Activated CD4-positive, alpha-beta T cell treated with anti-CD3 and anti-CD28 coated beads for 4 hours (primary cell): ENCODE measurements at regions not wholly inside any gene's neighbourhood (a gene's known extent, or its start where the extent isn't known, plus 50 kb on each side); places are given as distances from the start of the nearest gene placed in this dataset.

ENCODE experiments used
- DNase-seq, 2 donors: peaks; one replicate each; pipeline ENCODE4 v3.0.0-alpha.2; 2020

- no peak for DNase-seq
These were observed 78.6 kb downstream of the ZIC5 start for GRCh38 chr13:99892866-99893504.

- DNase-seq: no peak
These were observed 79.4 kb downstream of the ZIC5 start for GRCh38 chr13:99892196-99892613.

DNA sequence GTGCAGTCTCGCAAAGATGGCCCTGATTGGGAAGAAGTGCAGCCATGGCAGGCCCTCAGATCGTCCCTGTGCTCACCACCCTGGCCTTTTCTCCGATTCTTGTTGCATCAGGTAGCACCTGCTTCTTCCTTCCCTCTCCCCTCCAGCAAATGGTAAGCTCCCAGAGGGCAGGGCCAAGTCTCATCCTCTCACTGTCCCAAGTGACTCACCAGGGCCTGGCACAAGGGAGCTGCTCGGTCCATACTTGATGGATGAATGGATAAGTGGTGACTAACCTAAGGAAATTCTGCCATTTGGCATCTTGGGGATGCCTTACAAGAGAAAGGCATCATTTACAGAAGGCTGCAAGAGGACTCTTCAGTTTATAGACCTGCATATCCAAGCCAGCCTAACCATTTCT is 84.9 kb downstream of the ZIC5 start:
- DNase-seq: no peak

DNA sequence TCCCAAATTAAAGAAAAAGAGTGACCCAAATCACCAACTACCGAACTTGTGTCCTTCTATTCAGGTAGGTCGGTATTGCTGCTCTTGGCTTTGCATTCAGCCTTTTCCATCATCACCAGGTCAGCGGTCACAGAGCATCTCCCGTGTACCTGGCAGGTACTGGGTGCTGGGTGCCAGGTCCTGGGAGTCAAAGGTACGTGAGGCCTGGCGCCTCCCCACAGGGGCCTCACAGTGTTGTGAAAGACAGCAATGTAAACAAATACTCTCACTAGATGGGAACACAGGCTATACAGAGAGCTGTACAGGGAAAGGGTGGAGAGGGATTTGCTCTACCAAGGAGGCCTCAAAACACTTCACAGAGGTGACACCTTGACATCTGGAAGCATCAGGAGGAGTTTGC is 86.7 kb downstream of the ZIC5 start:
- no peak for DNase-seq

GRCh38 chr13:99883805-99884204 is 87.8 kb downstream of the ZIC5 start:
- no peak for DNase-seq

DNA sequence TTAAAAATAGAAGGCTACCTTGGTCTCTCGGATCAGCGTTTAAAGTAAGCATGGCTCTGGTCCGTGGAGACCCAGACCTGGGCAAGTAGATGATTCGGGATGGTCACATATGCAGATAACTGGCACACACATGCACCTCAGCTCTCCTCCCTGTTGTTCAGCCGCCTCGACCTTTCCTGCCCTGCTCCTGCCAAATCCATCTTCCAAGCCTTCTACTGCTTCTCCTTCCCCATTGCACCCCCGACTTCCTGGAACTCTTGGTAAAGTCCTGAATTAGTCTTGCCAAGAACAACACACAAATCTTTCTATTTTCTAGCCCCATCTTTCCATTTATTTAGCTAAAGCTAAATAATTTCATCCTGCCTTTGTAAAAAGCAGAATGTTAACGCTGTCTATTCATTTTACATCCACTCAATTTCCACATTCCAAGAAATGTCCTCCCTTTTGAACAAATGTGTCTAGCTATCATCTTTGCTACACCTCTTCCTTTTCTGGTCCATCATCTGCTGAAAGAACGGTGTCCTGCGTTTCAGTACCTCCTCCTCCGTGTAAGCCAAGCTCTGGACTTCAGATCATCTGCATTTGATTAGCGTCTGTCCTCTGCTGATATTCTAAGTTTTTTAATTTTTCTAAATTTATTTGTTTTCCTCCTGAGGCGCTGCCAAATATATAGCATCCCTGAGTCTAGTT is 92.5 kb downstream of the ZIC5 start:
- no peak for DNase-seq

DNA sequence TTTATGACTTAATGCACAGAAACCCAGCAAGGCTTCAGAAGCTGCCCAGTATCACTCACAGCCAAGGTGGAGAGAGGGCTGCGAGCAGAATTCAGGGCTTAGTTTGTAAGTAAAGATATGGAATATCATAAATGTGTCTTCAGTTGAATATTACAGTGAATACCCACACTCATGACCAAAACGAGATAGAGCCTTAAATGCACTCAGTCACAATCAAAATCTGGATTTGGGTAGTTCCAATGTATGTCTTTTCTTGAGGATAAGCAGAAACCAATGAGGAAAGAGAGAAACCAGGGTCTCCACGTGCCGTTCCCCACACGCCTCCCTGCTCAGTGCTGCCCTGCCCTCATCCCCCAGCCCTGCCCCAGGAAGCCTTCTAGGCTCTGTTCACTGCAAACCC is 94.9 kb downstream of the ZIC5 start:
- DNase-seq: no peak

DNA sequence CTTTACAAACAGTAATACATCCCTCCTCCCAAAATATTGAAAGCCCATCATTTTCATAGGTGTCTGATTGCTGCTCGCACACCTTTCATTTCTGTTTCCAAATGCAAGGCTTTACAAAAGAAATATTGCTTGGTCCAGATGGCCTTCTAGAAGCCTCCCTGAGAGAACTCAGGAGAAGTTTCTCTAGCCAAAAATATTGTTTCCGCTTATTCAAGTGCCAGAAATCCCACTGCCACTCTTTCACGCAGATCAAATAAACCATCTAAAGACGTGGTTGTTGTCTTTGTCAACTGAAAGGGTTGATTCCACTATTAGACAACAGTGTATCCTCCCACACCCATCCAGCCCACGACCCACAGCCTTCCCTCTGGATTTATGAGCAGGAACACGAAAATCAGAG is 96.2 kb downstream of the ZIC5 start:
- DNase-seq: no peak

DNA sequence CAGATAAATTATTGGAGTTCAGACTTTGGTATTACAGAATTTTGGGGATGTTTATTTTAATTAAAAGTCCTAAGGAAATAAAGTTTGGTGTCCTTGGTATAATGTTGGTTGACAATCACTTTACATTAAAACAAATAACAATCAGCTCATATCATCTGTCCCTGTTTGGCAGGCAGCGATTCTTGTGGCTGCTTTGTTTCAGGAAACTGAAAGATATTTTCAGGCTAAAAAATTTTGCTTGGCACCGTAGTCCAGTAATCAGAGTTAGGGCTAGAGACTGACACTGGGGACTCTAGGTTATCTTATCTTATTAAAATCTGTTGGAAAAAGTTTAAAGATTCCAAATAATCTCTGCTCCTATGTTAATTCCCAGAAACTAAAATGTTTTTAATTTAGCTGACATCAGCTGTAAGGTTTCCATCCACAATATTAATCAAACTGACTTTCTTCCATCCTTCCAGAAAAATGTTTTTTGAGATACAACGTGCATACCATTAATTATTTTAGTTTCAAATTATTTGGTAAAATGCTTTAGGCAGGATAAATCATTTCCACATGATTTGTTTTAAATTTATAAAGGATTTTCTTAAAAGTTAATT is 97.6 kb downstream of the ZIC5 start:
- no peak for DNase-seq

DNA sequence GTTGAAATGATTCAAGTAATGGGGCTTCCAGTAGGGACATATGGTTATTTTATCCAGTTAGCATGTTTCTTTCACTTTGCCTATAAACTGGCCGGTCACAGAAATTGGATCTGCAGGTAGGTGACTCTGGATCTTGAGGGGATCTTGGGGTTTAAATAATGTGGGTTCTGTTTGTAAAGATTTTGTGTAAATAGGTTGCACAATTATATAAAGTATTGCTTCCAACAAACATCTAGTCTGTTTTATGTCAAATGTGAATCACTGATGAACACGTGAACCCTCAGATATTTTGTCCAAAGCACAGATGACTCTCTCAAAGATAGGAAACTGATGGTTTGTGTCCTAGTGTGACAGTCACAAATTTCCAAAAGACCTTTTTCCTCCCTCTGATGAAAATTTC is 98.4 kb downstream of the ZIC5 start:
- no peak for DNase-seq

GRCh38 chr13:99871249-99871898 is 100.2 kb downstream of the ZIC5 start:
- no peak for DNase-seq

- DNase-seq: no peak
These were observed 101.0 kb downstream of the ZIC5 start for GRCh38 chr13:99870541-99870940.

DNA sequence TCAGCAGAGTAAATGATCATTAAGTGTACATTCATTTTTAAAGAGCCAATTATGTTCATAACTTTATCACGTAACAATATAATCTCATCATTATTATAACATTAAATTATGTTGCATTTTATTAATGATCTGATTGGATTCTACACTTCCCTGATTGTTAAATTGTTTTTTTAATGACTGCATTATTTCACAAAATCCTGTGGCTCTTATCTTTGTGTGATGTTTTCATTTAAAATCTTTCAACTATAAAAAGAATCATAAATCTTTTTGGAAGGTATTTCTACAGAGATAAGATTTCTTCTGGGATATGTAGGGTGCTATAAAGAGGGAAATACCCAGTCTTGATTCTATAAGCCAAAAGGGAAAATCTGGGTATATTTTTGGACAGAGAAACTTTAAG is 101.7 kb downstream of the ZIC5 start:
- DNase-seq: no peak

DNA sequence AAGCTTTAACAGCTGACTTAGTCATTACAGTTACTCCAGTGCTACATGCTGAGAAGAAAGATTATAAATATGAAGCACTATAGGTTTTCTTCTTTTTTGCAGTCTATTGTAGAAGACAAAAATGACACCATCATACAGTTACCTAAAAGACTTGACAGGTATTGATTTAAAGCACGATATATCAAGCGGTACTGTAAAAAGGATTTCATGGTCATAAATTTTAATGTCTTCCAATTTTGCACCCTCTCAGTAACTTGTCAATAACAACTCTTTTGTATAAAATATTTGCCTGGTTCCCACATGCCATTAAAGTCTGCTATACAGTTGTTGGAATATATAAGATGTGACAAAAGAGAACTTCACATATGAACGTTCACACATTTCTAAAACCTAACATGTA is 102.8 kb downstream of the ZIC5 start:
- DNase-seq: no peak

DNA sequence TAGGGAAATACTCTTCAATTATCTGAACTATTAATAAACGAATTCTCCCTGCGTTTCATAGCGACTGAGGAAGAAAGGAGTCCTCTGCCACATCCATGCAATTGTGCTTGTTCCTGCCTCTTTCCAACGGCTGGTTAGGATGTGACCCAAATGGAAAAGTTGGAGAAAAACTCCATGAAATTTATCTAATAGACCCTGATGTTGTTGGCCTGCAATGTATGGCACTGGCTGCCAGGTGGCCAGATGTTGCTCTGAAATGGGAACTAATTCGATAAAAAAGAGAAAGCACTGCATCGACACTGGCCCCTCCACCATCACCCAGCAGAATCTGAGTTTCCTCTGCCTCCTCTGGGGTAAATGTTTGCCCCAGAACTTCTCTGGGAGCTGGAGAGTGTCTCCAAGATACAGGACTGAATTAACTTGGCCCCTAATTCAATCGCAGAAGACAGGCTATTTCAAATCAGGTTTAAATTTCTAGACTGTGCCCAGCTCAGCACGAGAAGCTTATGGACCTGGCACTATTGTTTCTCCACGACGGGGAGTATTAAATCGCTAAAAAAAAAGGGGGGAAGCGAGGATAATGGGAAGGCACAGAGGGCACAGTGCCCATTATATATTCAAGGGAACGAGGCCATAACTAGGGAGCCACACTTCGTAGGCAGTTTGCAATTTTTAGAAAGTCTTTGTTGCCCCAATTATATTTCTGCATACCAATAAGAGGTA is 103.9 kb downstream of the ZIC5 start:
- no peak for DNase-seq

DNA sequence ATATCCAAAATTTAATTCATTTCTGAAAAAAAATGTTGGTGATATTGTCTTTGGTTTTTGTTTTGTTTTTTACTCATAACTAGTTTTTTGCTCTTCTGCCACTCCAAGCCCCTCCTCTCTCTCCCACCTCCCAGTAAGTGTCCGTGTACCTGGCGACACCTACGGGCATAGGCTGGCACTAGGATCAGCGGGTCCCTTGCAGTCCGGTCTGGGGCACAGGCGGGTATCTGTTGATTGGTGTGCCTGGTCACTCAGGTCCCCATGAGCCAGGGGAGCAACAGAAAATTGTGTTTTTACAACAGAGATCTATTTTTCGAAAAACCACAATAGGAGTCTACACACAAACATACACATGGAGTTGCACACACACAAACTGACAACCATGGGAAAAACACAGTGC is 104.8 kb downstream of the ZIC5 start:
- no peak for DNase-seq

- DNase-seq: no peak
These were observed 106.1 kb downstream of the ZIC5 start for GRCh38 chr13:99865420-99865930.

GRCh38 chr13:99864627-99864990 is 107.0 kb downstream of the ZIC5 start:
- no peak for DNase-seq

- DNase-seq: no peak
These were observed 107.6 kb downstream of the ZIC5 start for GRCh38 chr13:99863789-99864626.

DNA sequence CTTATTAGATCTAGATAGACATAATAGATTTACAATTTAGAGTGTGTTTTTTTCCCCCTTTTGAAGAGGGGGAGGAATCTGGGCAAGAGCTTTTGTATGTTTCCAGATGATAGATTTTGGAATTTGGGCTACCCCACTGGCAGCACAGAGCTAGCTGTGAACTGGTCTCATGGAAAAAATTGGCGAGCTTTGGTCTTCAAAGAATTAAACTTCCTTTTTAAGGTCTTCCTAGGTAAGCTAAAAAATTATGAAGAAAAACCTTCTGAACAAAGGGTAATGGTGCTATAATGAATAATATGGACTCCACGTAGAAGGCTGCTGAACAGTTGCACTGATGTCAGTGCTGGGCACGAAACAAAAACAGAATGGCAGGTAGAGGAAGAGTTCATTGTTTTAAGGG is 109.3 kb downstream of the ZIC5 start:
- DNase-seq: no peak

DNA sequence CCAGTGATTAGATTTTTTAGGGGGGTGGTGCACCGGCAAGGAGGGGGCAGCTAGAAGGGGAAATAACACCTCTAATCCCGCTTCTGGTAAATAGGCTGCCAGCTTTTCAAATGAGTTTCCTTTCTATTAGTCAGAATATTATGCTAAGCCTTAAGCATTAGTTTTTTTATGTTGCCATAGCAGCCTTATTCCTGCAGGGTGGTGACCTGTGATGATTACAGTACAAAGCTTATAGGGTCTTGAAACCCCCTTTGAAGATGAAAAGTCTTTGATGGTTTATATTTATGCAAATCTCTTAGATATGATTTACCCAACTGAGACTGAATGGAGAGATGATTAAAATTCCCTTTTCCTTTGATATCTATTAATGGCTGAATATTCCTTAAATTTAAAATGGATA is 109.8 kb downstream of the ZIC5 start:
- DNase-seq: no peak

GRCh38 chr13:99860745-99861144 is 110.8 kb downstream of the ZIC5 start:
- no peak for DNase-seq
